Tibial nerve (tissue), 4 donors: ENCODE measurements at regions not wholly inside any gene's neighbourhood (a gene's known extent, or its start where the extent isn't known, plus 50 kb on each side); places are given as distances from the start of the nearest gene placed in this dataset.

Experiments
- EP300 ChIP-seq, 2 donors: sonication (generic); formaldehyde crosslinking; IDR thresholded peaks; one replicate each; pipeline ENCODE4 v1.6.1; 2017; ENCODE audit warnings: antibody characterized with exemption in 2 of 2, mild to moderate bottlenecking in 1 of 2
- TF ChIP-seq, protein P1 (sequence below), 5 experiments: fragments of 200-600 bp in 3 of 5; fragments of 450-650 bp in 2 of 5; sonication (generic) in 3 of 5; IDR thresholded peaks; one replicate each; pipeline ENCODE4 v1.5.1; 2016 to 2019; ENCODE audit warnings: antibody characterized with exemption in 5 of 5, mild to moderate bottlenecking in 3 of 5, moderate library complexity in 2 of 5

DNA sequence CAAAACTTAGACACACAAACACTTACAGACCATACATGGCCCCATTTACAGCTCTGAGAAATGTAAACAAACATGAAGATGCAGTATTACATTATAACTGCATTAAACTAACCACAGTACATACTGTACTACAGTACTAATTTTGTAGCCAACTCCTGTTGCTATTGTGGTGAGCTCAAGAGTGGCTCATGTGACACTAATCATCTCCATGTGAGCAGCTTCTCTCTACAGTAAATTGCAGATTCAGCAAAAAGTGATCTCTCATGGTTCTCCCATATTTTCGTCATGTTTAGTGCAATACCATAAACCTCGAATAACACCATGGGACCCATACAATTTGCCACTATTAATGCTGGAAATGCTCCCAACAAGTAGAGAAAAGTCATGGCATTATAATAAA is 860.4 kb downstream of the EPHA7 start:
- TF ChIP-seq EP300 (IDR thresholded peaks at IDR 0.05): no peak
- TF ChIP-seq, protein P1, sequence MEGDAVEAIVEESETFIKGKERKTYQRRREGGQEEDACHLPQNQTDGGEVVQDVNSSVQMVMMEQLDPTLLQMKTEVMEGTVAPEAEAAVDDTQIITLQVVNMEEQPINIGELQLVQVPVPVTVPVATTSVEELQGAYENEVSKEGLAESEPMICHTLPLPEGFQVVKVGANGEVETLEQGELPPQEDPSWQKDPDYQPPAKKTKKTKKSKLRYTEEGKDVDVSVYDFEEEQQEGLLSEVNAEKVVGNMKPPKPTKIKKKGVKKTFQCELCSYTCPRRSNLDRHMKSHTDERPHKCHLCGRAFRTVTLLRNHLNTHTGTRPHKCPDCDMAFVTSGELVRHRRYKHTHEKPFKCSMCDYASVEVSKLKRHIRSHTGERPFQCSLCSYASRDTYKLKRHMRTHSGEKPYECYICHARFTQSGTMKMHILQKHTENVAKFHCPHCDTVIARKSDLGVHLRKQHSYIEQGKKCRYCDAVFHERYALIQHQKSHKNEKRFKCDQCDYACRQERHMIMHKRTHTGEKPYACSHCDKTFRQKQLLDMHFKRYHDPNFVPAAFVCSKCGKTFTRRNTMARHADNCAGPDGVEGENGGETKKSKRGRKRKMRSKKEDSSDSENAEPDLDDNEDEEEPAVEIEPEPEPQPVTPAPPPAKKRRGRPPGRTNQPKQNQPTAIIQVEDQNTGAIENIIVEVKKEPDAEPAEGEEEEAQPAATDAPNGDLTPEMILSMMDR (IDR thresholded peaks at IDR 0.05): no peak
